ENCODE measurements at regions not wholly inside any gene's neighbourhood (a gene's known extent, or its start where the extent isn't known, plus 50 kb on each side); places are given as distances from the start of the nearest gene placed in this dataset.

GRCh38 chr2:133811409-133812125 lies 243.3 kb upstream of the NCKAP5 start:
- DNase-seq (ENCODE audit: low spot score): no peak

- no peak for DNase-seq (ENCODE audit: low spot score)
Observed at GRCh38 chr2:133812826-133813617, 244.8 kb upstream of the NCKAP5 start.

- no peak for DNase-seq (ENCODE audit: low spot score)
Observed at GRCh38 chr2:133814890-133815289, 246.6 kb upstream of the NCKAP5 start.

- DNase-seq (ENCODE audit: low spot score): no peak
Observed at GRCh38 chr2:133816037-133816436, 247.8 kb upstream of the NCKAP5 start.

- DNase-seq (ENCODE audit: low spot score): no peak
Observed at GRCh38 chr2:133817680-133818566, 249.7 kb upstream of the NCKAP5 start.

- DNase-seq (ENCODE audit: low spot score): no peak
Observed at GRCh38 chr2:133818661-133819060, 250.4 kb upstream of the NCKAP5 start.

GRCh38 chr2:133819906-133820305 lies 251.6 kb upstream of the NCKAP5 start:
- no peak for DNase-seq (ENCODE audit: low spot score)

- DNase-seq (ENCODE audit: low spot score): no peak
Observed at GRCh38 chr2:133821107-133821760, 253.0 kb upstream of the NCKAP5 start.

- no peak for DNase-seq (ENCODE audit: low spot score)
Observed at GRCh38 chr2:133822517-133823225, 254.4 kb upstream of the NCKAP5 start.

- no peak for DNase-seq (ENCODE audit: low spot score)
Observed at GRCh38 chr2:133823226-133823550, 254.9 kb upstream of the NCKAP5 start.

GRCh38 chr2:133824869-133825268 lies 256.6 kb upstream of the NCKAP5 start:
- DNase-seq (ENCODE audit: low spot score): no peak

GRCh38 chr2:133825778-133826177 lies 257.5 kb upstream of the NCKAP5 start:
- no peak for DNase-seq (ENCODE audit: low spot score)

- DNase-seq (ENCODE audit: low spot score): no peak
Observed at GRCh38 chr2:133828913-133829312, 260.6 kb upstream of the NCKAP5 start.

GRCh38 chr2:133829450-133830020 lies 261.3 kb upstream of the NCKAP5 start:
- no peak for DNase-seq (ENCODE audit: low spot score)

GRCh38 chr2:133833746-133834145 lies 265.5 kb upstream of the NCKAP5 start:
- DNase-seq (ENCODE audit: low spot score): no peak

- DNase-seq (ENCODE audit: low spot score): no peak
Observed at GRCh38 chr2:133835821-133836619, 267.8 kb upstream of the NCKAP5 start.

- DNase-seq (ENCODE audit: low spot score): no peak
Observed at GRCh38 chr2:133836691-133837345, 268.6 kb upstream of the NCKAP5 start.

- DNase-seq (ENCODE audit: low spot score): no peak
Observed at GRCh38 chr2:133837441-133838094, 269.3 kb upstream of the NCKAP5 start.

Data from hematopoietic multipotent progenitor cell treated with erythropoietin and hydrocortisone succinate and interleukin-3 and kit ligand, for 15 days (in vitro differentiated cells).